ENCODE measurements at regions not wholly inside any gene's neighbourhood (a gene's known extent, or its start where the extent isn't known, plus 50 kb on each side); places are given as distances from the start of the nearest gene placed in this dataset.

DNA sequence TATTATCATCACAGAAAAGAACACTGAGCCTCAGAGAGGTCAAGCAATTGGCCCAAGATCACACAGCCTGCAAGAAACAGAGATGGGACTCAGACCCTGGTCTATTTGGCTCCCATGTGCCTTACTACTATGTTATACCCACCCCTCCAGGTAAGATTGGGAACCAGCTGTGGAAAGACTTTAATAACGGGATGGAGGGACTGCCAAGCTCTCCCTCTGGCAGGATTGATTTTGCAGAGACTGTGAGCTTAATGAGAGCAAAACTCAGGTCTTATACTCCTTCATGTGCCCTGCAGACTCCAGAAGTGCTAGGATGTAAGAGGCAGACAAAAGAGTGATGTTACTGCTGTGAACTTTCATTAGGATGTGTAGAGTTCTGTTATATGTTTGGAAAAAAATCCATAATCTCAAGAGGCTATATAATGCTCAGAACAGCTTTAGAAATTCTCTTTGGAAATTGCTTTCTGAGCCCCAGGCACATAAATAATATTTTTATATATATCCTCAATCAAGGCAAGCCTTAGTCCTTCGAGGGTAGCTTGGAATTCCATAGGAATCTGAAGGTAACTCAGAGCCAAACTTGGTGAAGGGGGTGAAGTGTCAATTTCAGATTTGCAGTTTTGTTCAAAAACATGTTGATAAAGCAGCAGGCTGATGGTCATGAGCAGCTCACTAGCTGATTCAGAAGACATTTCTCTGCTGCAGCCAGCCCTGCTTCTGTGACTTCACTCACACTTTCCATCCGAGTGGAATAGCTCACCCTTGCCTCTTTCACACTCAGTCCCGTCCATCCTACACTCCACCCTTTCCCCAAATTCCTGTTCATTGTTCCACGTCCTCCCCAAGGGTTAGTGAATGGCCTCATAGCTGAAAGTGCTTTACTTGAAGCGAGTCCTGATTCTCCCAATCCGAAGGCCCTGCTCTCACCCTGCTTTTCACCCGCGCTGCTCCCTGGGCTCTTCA is 188.8 kb downstream of the SNX19 start:
- Histone ChIP-seq H3K4me3 (ENCODE audit: low read depth, low read length) (no peak overlapping the region), H3K27ac (no peak overlapping the region), H3K36me3 (no peaks in the 10 kb centered on the region), H3K27me3 (ENCODE audit: insufficient read depth, low read depth, severe bottlenecking) (no peaks in the 10 kb centered on the region), H3K9me3 (ENCODE audit: severe bottlenecking) (no peaks in the 10 kb centered on the region)
- no peak for DNase-seq
- TF ChIP-seq, protein P1, sequence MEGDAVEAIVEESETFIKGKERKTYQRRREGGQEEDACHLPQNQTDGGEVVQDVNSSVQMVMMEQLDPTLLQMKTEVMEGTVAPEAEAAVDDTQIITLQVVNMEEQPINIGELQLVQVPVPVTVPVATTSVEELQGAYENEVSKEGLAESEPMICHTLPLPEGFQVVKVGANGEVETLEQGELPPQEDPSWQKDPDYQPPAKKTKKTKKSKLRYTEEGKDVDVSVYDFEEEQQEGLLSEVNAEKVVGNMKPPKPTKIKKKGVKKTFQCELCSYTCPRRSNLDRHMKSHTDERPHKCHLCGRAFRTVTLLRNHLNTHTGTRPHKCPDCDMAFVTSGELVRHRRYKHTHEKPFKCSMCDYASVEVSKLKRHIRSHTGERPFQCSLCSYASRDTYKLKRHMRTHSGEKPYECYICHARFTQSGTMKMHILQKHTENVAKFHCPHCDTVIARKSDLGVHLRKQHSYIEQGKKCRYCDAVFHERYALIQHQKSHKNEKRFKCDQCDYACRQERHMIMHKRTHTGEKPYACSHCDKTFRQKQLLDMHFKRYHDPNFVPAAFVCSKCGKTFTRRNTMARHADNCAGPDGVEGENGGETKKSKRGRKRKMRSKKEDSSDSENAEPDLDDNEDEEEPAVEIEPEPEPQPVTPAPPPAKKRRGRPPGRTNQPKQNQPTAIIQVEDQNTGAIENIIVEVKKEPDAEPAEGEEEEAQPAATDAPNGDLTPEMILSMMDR (IDR thresholded peaks at IDR 0.05; ENCODE audit: low read depth, low read length) = no peak

DNA sequence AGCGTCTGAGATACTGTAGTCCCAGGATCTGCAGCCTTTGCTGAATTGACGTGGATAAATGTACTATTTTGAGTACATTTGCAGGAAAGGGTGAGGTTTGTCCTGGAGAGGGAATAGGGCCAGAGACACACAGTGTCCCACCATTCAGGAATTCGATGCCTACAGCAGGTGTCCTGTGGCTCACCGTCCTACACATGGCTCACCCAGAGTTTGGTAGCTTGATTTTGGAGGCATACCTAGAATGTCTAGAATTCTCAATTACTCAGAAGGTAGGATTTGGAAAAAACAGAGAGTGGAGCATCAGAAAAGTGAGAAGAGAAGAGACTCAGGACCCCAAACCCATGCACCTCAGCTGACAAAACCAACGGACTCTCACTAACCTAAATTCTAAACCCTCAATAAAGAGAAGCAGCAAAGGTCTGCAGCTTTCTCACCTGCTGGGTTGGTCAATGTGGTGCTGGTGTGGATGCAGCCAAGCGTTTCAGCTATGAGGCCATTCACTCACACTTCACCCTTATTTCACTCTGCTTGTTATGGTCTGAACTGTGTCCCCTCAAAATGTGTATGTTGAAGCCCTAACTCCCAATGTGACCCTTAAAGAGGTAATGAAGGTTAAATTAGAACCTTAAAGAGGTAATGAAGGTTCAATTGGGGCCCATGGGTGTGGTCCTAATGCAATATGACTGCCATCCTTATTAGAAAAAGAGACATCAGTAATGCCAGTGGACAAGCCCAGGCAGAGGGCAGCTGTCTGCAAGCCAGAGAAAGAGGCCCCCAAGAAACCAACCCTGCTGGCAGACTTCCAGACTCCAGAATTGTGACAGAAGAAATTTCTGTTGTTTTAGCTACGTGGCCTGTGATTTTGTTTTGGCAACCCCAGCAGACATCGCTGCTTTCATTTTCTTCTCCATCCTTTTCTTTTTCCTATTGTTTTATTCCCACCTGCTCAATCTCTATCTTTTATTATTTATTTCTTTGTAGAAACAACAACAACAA is 187.8 kb downstream of the SNX19 start:
- Histone ChIP-seq H3K9me3 (ENCODE audit: severe bottlenecking) (no peaks in the 10 kb centered on the region), H3K4me3 (ENCODE audit: low read depth, low read length) (no peak overlapping the region), H3K27me3 (ENCODE audit: insufficient read depth, low read depth, severe bottlenecking) (no peaks in the 10 kb centered on the region), H3K27ac (no peak overlapping the region), H3K36me3 (no peaks in the 10 kb centered on the region)
- no peak for DNase-seq
- TF ChIP-seq, protein P1 (IDR thresholded peaks at IDR 0.05; ENCODE audit: low read depth, low read length) = no peak

DNA sequence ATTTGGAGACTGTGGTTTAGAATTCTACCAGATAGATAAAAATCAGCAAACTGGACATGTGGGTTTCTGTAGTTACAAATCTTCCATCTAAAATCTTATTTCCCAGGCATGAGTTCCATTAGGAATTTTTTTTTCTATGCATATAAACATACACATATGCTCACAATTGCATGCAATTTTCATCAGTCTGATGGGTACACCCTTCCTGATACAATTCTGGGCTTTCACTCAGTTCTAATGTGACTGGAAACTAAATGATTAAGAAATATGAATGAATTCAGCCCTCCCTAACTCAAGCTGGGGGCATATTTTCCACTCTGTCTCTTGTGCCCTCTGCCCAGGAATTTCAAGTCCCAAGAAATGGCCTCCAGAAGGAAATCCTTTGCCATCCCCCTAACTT is 187.1 kb downstream of the SNX19 start:
- TF ChIP-seq, protein P1 (IDR thresholded peaks at IDR 0.05; ENCODE audit: low read depth, low read length) = no peak
- H3K4me3 ChIP-seq (ENCODE audit: low read depth, low read length) = no peak overlapping the region
- DNase-seq = no peak
- no peaks in the 10 kb centered on the region for H3K27me3 ChIP-seq (ENCODE audit: insufficient read depth, low read depth, severe bottlenecking)
- no peaks in the 10 kb centered on the region for H3K36me3 ChIP-seq
- no peak overlapping the region for H3K27ac ChIP-seq
- no peaks in the 10 kb centered on the region for H3K9me3 ChIP-seq (ENCODE audit: severe bottlenecking)

DNA sequence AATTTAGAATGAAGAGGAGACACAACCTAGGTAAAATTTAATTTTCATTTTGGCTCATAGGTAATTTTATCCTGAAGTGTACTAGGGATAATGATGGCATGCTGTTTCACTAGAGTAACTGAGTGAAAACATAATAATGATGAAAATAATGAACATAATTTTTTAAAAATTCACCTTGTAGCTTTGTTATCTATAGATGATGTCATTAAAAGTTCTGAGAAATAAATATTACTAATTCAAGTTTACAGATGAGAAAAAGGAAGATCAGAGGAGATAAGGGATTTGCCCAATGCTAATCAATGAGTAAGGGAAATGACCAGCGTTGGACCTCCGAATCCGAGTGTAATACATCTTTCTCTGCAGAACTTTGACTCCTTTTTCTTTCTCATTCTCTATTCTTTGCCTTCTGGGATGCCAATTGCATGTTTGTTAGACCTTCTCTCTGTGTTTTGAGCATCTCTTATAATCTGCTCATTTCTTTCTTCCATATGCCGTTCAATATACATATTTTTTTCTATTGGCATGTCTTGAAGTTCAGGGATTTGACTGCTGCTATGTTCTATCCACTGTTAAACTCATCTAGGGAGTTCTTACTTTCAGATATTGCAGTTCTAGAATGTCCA is 186.5 kb downstream of the SNX19 start:
- no peak for DNase-seq
- H3K36me3 ChIP-seq = no peaks in the 10 kb centered on the region
- H3K9me3 ChIP-seq (ENCODE audit: severe bottlenecking) = no peaks in the 10 kb centered on the region
- H3K27ac ChIP-seq = no peak overlapping the region
- H3K4me3 ChIP-seq (ENCODE audit: low read depth, low read length) = no peak overlapping the region
- TF ChIP-seq, protein P1 (IDR thresholded peaks at IDR 0.05; ENCODE audit: low read depth, low read length) = no peak
- H3K27me3 ChIP-seq (ENCODE audit: insufficient read depth, low read depth, severe bottlenecking) = no peaks in the 10 kb centered on the region

DNA sequence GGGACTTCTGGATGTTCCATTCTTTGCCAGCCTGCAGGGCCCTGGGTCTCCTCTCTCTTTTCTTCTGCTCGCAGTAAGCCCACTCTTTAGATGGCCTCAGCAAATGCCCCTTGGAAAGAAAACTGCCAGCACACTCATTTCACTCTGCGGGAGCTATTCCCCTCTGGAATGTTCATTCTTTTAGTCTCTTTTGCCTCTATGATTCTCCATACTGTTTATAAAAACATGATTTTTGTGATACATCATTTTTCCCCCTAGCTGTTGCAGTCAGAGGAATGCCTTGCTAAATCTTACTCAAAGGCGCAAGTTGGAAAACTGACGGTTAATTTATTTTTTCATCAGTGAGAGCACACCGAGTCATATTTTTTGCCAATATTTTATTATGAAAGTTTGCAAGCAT is 184.9 kb downstream of the SNX19 start:
- H3K27ac ChIP-seq = no peak overlapping the region
- H3K4me3 ChIP-seq (ENCODE audit: low read depth, low read length) = no peak overlapping the region
- DNase-seq = no peak
- TF ChIP-seq, protein P1 (IDR thresholded peaks at IDR 0.05; ENCODE audit: low read depth, low read length) = no peak
- H3K36me3 ChIP-seq = no peaks in the 10 kb centered on the region
- H3K27me3 ChIP-seq (ENCODE audit: insufficient read depth, low read depth, severe bottlenecking) = no peaks in the 10 kb centered on the region
- H3K9me3 ChIP-seq (ENCODE audit: severe bottlenecking) = no peaks in the 10 kb centered on the region

Measured in WERI-Rb-1 (cell line).